SH-SY5Y (cell line): ENCODE measurements at regions not wholly inside any gene's neighbourhood (a gene's known extent, or its start where the extent isn't known, plus 50 kb on each side); places are given as distances from the start of the nearest gene placed in this dataset.

ENCODE experiments used
- GATA2 ChIP-seq: IDR thresholded peaks from 2 replicates; pipeline ENCODE4 v1.6.1; 2011; ENCODE audit warnings: mild to moderate bottlenecking, low read depth, low read length
- GATA3 ChIP-seq: IDR thresholded peaks from 2 replicates; pipeline ENCODE4 v1.6.1; 2011; ENCODE audit warnings: low read depth, mild to moderate bottlenecking, low read length, moderate library complexity

DNA sequence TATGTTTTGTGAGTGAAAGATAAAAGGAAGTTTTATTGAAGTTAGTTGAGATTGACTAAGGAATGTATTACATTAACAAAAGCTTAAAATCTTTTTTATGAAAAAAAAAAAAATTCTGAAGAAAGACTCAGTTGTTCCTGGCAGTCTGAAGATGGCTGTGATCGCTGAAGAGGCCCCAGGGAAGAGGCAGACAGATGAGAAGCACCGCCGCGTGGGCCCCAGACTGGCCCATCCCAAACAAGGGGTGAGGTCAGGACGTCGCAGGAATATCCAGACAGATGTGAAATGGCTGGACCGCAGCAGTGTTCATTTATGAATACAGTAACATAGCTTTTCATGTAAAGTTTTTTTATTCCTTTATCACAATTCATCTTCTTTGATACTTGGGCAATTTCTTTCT, 194.2 kb downstream of the TBXT start:
- TF ChIP-seq GATA2 (no peak), GATA3 (no peak)

DNA sequence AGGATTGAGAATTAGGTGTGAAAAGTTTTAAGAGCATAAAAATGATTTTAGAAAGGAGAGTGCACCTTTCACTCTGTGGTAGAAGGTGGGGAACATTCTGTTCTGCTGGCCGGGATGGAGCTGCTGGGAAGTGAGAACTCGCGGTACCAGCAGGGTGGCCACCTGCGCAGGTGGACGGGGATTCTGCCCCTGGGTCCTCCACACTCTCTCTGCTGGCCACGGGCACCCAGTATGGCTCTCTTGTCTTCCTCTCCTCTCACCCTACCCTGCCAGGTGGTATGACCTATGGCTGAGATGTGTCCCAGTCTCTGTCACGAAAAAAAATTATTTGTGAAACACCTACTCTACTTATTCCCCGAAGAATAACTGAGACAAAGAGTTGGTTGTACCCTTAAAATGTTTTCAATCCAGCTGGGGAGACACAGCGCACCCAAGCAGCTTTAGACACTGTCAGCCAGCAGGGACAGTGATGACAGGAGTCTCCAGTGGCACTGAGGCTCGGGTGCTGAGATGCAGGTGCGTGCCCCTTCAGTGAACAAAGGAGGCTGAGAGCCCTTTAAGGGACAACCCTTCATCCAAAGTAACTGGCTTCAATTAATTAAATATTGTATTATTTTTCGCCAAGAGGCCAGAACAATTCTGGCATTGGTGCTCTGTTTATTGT, 195.4 kb downstream of the TBXT start:
- TF ChIP-seq GATA2 = no peak
- no peak for TF ChIP-seq GATA3

DNA sequence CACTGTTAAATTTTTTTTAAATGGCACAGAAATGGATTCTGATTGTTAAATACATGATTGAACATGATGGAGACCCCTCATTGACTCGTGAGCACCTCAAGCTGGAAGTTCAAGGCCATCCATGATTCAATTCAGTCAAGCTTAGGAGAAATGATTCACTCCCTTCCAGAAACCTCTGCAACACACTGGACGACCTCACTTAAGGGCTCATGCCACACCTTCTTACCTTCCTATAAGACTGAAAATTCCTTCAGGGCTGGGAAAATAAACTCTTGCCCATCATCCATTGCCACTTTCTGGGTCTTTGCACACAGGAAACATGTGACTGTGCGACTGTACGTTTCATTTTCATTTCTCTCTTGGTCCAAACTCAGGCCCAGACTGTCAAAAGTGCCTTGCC, 196.4 kb downstream of the TBXT start:
- TF ChIP-seq GATA3 = no peak
- no peak for TF ChIP-seq GATA2

DNA sequence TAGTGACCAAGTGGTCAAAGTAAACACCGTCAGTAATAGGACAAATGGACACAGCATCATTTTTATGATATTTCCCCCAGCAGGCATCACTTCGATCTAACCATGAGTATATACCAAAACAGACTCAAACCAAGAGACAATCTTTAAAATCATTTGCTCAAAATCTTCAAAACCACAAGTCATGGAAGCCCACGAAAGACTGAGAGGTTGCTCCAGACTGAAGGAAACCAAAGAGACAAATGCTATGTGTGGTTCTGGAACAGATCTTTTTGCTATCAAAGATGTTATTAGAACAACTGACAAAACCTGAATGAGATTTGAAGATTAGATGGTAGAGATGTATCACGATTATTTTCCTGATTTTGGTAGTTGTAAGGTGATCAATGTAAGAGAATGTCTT, 197.7 kb downstream of the TBXT start:
- TF ChIP-seq GATA2 (no peak), GATA3 (no peak)

DNA sequence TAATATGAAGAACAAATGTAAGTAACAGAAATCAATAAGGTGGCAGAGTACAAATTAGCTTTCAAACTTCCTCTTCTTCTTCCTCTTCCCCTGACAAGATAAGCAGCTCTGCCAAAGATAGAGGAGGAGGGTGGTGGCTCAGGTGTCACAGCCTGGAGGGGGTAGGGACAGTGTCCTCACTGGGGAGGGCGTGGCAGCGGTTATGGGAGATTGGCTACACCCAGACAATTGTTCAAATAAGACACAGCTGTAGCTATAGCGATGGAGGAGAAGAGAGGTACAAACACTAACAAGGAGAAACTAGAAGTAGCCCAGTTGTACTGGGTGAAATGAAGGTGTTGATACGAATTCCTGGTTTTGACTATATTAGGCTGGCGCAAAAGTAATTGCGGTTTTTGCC, 198.5 kb downstream of the TBXT start:
- no peak for TF ChIP-seq GATA3
- no peak for TF ChIP-seq GATA2

DNA sequence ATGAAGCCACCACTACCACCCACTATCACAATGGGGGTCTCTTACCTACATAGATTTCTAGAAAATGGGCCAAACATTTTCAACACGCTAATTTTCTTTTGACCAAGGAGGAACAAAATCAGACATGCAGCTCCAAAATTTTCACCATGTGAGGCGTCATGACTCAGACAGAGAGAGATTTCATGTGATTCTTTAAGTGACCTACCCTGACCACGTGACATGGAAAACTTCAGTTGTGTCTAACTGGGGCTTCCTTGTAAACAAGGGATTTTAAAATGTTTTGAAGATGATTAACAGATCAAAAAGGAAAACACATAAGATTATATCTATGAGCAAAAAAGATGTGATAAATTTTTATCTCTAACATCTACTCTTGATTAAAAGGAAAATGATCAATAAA, 199.2 kb downstream of the TBXT start:
- TF ChIP-seq GATA3 (no peak), GATA2 (no peak)

DNA sequence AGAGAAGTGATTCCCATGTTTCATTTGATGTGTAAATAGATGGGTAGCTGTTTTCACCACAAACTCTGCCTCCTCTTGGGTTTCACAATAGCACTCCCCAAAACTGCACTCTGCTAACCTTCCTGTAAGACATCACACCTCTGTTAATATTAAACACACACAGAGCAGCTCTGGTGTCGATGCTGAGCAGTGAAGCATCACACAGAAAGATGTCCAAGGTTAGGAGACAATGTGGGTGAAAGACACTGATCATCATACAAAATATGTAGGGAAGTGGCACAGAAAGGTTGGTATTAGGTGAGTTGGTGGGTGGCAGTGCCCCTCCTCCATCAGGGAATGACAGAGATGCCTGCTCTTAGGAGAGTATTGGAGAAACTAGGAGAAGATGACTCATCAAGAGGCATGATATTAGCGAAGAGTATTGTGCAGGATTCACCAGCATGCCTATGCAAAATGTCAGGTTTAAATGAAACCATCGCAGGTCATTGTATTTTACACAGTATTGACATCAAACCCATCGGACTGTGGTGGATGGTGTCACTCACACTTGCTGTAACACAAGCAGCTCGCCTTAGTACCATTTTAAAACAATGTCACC, 199.7 kb downstream of the TBXT start:
- TF ChIP-seq GATA2 = no peak

DNA sequence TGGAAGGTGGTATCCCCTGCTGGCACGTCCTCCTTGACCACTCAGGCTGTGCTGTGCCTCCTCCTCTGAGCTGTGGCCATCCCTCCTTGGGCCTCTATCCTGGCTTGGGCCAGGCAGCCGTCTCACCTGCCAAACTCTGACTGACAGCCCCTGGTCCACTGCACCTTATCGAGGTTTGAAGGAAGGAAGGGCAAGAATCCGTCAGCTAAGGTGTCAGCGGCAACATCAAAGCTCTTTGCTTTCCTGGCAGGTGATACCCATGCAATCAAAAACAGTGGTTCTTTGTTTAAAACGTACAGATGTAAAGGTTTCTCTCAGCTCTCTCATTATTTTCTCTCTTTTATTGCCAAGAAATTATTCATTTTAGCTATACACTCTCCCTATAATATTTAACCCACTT, 203.9 kb downstream of the TBXT start:
- TF ChIP-seq GATA2 (no peak), GATA3 (no peak)

DNA sequence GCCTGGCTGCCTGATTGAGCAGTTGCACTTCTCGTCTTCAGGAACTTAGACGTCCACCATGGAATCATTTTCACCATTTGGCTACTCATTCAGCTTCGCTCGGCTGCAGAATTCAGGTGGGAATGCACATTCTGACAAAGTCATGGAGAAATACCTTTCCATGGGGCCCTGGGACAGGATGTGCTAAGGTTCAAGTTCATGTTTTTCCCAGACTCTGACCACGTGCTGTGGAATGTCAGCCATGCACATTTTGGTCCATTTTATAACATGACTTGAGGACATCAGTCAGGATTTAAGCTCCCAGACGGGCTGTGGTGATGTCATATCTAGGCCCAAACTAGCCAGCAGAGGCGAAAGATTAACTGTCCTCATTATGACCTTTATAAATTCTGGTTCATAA, 205.3 kb downstream of the TBXT start:
- TF ChIP-seq GATA3 = no peak
- no peak for TF ChIP-seq GATA2

DNA sequence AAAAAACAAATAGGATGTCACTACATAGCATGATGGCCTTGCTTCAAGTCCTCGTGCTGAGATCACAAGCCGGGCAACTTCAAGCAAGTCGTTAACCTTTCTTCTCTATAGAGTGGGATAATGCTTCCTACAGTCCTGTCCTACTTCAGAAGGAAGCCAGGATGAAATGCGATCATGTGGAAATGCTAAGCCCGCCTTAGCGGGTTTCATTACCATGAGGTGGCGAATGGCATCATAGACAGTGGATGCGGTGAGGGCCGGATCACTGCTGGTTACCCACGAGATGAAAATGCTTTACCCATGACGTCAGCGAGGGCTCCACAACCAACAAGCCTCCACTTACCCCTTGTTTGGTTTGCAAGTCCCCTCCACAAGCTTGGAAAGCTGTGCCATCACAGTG, 206.4 kb downstream of the TBXT start:
- TF ChIP-seq GATA3 (no peak), GATA2 (no peak)

DNA sequence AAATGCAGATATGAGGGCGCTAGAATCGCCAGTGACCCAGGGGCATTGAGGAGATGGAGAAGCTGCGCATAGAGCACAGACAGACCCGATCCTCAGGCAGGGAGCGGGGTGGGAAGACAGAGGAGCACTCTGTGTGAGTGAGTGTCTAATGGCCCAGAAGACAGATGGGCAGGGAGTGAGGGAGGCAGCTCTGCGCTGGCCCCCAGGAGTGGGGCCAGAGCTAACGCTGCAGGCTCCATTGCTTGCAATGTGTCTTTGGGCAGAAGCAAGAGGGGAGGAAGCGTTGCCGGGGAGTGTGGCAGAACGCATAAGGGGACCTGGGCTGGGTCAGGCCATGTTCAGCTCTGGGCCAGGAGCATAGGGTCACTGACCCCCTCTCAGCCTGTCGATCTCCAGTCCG, 207.0 kb downstream of the TBXT start:
- TF ChIP-seq GATA3 = no peak
- no peak for TF ChIP-seq GATA2

DNA sequence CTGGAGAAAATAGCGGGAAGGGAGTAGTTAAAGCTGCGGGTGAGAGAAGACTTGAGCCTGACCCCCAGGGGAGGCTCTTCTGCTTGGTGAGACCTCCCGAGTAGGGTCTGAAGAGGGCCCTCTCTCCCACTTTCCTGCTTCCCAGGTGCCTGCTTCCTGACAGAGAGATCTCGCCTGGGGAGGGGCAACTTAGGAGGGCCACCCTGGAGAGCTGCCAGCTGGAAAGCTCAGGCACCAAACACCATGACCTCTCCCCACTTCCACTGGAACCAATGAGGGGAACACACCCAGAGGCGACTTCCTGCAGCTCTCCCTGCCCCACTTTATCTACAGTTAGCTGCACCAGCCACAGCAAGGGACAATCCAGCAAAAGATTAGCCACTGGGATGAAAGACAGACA, 208.0 kb downstream of the TBXT start:
- no peak for TF ChIP-seq GATA3
- TF ChIP-seq GATA2 = no peak

DNA sequence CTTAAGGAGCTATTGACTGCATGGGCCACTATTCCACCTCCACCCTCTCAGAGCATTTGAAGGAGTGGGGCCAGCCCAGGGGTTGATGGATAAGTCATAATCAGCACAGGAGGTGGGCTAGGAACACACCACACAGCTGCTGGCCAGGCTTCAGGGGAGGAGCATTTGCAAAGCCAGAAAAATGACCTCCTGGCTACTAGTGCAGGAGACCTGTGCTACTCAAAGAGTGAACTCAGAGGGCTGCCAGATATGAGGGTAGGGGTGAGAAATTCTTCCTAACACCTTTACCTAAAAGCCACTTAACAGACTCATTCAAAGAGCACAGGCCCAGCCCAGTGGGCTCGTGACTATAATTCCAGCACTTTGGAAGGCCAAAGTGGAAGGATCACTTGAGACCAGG, 210.8 kb downstream of the TBXT start:
- TF ChIP-seq GATA3 (no peak), GATA2 (no peak)

DNA sequence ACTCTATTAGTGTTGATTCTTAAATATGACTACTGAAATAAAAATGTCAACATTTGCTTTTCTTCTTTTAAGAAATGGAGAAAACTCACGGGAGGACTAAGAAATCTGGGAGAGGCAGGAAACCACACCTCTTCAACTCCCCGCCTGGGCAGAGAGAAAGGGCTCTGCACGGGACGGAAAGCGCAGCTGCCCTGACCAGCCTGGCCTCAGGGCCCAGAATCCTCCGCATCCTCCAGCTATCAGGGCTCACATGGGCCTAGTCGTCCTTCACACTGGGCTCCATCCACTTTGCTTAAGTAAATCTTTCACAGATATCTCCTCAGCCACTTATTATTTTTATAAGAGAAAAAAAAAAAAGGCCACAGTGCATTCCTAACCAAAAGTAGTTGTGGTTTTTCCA, 215.1 kb downstream of the TBXT start:
- no peak for TF ChIP-seq GATA3

DNA sequence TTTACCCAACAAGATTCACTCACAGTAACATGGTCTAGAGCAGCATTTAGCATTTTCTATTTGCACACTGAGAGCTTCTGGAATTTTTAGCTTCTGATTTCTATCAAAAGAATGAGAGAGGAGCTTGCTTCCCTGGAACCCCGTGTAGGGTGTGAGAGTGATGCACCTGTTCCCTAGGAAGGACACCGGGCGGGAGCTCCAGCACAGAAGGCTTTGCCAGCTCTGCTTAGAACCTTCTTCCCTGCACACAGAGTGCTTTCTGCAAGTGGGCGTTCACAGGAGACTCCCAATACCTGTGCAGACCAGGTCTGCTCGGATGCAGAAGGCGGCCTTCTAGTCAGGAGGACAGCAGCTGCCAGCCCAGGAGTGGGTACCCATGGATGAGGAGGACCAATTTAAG, 217.3 kb downstream of the TBXT start:
- TF ChIP-seq GATA2 (no peak), GATA3 (no peak)

DNA sequence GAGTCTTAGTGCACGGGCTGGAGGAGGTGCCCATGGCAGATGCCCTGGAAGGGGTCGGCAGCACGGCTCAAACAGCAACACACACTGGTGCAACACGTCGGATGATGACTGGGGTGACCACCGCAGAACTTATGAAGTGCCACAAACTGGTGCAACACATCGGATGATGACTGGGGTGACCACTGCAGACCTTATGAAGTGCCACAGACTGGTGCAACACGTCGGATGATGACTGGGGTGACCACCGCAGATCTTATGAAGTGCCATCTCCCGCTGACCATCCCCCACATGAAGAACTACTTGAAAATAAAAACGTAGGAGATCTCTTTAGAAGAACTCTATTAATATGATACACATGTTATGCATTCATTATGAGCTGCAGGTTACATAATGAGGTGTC, 218.3 kb downstream of the TBXT start:
- no peak for TF ChIP-seq GATA2
- TF ChIP-seq GATA3 = no peak
